Left lung (tissue), 4 donors: ENCODE measurements at regions not wholly inside any gene's neighbourhood (a gene's known extent, or its start where the extent isn't known, plus 50 kb on each side); places are given as distances from the start of the nearest gene placed in this dataset.

Experiments
- ATAC-seq: fragments of 200-7000 bp; cut with Tn5 transposase; one replicate; pipeline ENCODE4 v1.9.1; 2020; ENCODE audit warnings: moderate library complexity
- DNase-seq, 4 donors: peaks; one replicate each; pipeline ENCODE4 v3.0.0-alpha.2; 2013 to 2020
- H3K27ac ChIP-seq, 2 donors: fragments of 200-600 bp; sonication (generic) in 1 of 2; one replicate each; pipeline versions ENCODE4 v1.5.0 to v1.8.0; 2020 to 2021
- H3K27me3 ChIP-seq, 2 donors: fragments of 200-600 bp; sonication (generic) in 1 of 2; one replicate each; pipeline versions ENCODE4 v1.5.0 to v1.8.0; 2020 to 2021
- H3K36me3 ChIP-seq, 2 donors: fragments of 200-600 bp; sonication (generic) in 1 of 2; one replicate each; pipeline versions ENCODE4 v1.5.0 to v1.8.0; 2020 to 2021
- H3K4me1 ChIP-seq, 2 donors: fragments of 200-600 bp; one replicate each; pipeline ENCODE4 v1.8.0; 2021
- H3K4me3 ChIP-seq, 2 donors: fragments of 200-600 bp; sonication (generic) in 1 of 2; one replicate each; pipeline versions ENCODE4 v1.5.0 to v1.8.0; 2020 to 2021; ENCODE audit warnings: mild to moderate bottlenecking in 1 of 2
- H3K9me3 ChIP-seq, 2 donors: fragments of 200-600 bp; sonication (generic) in 1 of 2; one replicate each; pipeline versions ENCODE4 v1.5.0 to v1.8.0; 2020 to 2021
- intact Hi-C, 2 donors: fragments of 100-400 bp; cut with DNase I; formaldehyde crosslinking; loops; one replicate each; pipeline versions ENCODE4 v1.11.2 to v1.14.2; 2022
- TF ChIP-seq, protein P1 (sequence below), 2 donors: fragments of 200-600 bp; sonication (generic) in 1 of 2; IDR thresholded peaks; one replicate each; pipeline versions ENCODE4 v1.5.0 to v1.8.0; 2021; ENCODE audit warnings: antibody characterized with exemption in 2 of 2
- donor health status: DM: no; HTN: yes; CAD: no.
- donor health status: DM: no; HTN: no; CAD: no.

DNA sequence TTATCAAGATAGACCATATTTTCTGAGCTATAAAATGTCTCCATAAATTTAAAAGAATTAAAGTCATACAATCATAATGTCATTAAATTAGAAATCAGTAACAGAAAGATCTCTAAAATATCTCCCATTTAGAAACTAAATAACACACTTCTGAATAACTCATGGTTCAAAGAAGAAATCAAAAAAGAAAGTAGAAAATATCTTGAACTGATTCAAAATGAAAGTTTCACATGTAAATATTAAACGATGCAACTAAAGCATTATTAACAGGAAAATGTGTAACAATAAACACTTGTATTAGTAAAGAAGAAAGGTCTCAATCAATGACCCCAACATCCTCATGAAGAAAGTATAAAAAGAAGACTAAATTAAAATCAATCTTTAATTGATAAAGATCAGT, 50.5 kb upstream of the PZP start:
- no peak overlapping the region for H3K4me3 ChIP-seq
- TF ChIP-seq, protein P1, sequence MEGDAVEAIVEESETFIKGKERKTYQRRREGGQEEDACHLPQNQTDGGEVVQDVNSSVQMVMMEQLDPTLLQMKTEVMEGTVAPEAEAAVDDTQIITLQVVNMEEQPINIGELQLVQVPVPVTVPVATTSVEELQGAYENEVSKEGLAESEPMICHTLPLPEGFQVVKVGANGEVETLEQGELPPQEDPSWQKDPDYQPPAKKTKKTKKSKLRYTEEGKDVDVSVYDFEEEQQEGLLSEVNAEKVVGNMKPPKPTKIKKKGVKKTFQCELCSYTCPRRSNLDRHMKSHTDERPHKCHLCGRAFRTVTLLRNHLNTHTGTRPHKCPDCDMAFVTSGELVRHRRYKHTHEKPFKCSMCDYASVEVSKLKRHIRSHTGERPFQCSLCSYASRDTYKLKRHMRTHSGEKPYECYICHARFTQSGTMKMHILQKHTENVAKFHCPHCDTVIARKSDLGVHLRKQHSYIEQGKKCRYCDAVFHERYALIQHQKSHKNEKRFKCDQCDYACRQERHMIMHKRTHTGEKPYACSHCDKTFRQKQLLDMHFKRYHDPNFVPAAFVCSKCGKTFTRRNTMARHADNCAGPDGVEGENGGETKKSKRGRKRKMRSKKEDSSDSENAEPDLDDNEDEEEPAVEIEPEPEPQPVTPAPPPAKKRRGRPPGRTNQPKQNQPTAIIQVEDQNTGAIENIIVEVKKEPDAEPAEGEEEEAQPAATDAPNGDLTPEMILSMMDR (IDR thresholded peaks at IDR 0.05), result no peak
- no peak for DNase-seq
- ATAC-seq, result no peak
- no peaks in the 10 kb centered on the region for H3K4me1 ChIP-seq
- no peaks in the 10 kb centered on the region for H3K9me3 ChIP-seq
- no peaks in the 10 kb centered on the region for H3K27me3 ChIP-seq
- H3K27ac ChIP-seq, result no peak overlapping the region
- no peaks in the 10 kb centered on the region for H3K36me3 ChIP-seq
- intact Hi-C loops, result no loop called here
